ENCODE measurements at regions not wholly inside any gene's neighbourhood (a gene's known extent, or its start where the extent isn't known, plus 50 kb on each side); places are given as distances from the start of the nearest gene placed in this dataset.

DNA sequence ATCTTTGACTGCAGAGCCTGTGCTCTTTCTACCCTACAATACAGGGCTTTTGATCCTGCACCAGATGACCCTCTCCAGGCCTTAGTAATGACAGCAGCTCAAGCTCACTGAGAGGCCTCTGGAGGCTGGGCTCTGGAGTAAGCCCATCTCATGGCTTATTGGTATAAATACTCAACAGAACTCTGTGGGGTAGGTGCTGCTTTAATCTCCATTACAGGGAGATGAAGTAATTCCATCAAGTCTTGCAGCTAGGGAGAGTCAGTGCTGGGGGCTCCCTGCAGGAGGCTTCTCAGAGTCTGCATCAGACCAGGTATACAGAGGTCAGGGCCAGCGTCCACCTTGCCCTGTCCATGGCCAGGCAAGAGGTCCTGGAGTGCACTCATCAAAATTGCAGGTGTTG is 89.2 kb upstream of the SLC6A11 start:
- Histone ChIP-seq H3K79me2 (ENCODE audit: insufficient read depth, low read length) (no peaks in the 10 kb centered on the region), H3K36me3 (ENCODE audit: low read length) (no peaks in the 10 kb centered on the region), H3K27ac (ENCODE audit: low read depth, low read length) (no peak overlapping the region), H3F3A (ENCODE audit: insufficient read depth) (no peaks in the 10 kb centered on the region), H3K4me2 (ENCODE audit: low read depth, low read length, poor library complexity, severe bottlenecking) (no peak overlapping the region), H3K9me2 (replicated peaks; ENCODE audit: insufficient read depth, low read length) (no peaks in the 10 kb centered on the region), H3K9me3 (ENCODE audit: insufficient read depth, low read length) (no peaks in the 10 kb centered on the region), H2AFZ (ENCODE audit: low read depth, low read length, severe bottlenecking) (no peak overlapping the region), H3K9ac (ENCODE audit: low read length) (no peak overlapping the region), H3K4me3 (ENCODE audit: insufficient read depth, low read length, poor library complexity, severe bottlenecking) (no peak overlapping the region), H4K20me1 (ENCODE audit: low read depth, low read length) (no peaks in the 10 kb centered on the region), H3K27me3 (ENCODE audit: low read length) (no peaks in the 10 kb centered on the region)
- TF ChIP-seq EZH2phosphoT487 (conservative IDR thresholded peaks at IDR 0.05; ENCODE audit: low read length) (no peak), CTCF (IDR thresholded peaks at IDR 0.05; ENCODE audit: insufficient read depth, low read length, poor library complexity, severe bottlenecking) (no peak)

- H3K27ac ChIP-seq (ENCODE audit: low read depth, low read length): no peak overlapping the region
- H4K20me1 ChIP-seq (ENCODE audit: low read depth, low read length): no peaks in the 10 kb centered on the region
- no peaks in the 10 kb centered on the region for H3K9me2 ChIP-seq (replicated peaks; ENCODE audit: insufficient read depth, low read length)
- no peak overlapping the region for H2AFZ ChIP-seq (ENCODE audit: low read depth, low read length, severe bottlenecking)
- H3K27me3 ChIP-seq (ENCODE audit: low read length): no peaks in the 10 kb centered on the region
- TF ChIP-seq CTCF (IDR thresholded peaks at IDR 0.05; ENCODE audit: insufficient read depth, low read length, poor library complexity, severe bottlenecking): no peak
- no peak for TF ChIP-seq EZH2phosphoT487 (conservative IDR thresholded peaks at IDR 0.05; ENCODE audit: low read length)
- no peaks in the 10 kb centered on the region for H3K36me3 ChIP-seq (ENCODE audit: low read length)
- no peak overlapping the region for H3K4me3 ChIP-seq (ENCODE audit: insufficient read depth, low read length, poor library complexity, severe bottlenecking)
- H3F3A ChIP-seq (ENCODE audit: insufficient read depth): no peaks in the 10 kb centered on the region
- no peak overlapping the region for H3K9ac ChIP-seq (ENCODE audit: low read length)
- no peak overlapping the region for H3K4me2 ChIP-seq (ENCODE audit: low read depth, low read length, poor library complexity, severe bottlenecking)
- H3K79me2 ChIP-seq (ENCODE audit: insufficient read depth, low read length): no peaks in the 10 kb centered on the region
- peaks cover 8% of the 10 kb centered on the region; the same call in 1 of the 2 replicates for H3K9me3 ChIP-seq (ENCODE audit: insufficient read depth, low read length)
Measured at GRCh38 chr3:10729439-10729838, 86.6 kb upstream of the SLC6A11 start.

GRCh38 chr3:10732292-10732691 is 83.7 kb upstream of the SLC6A11 start:
- no peaks in the 10 kb centered on the region for H3K27me3 ChIP-seq (ENCODE audit: low read length)
- TF ChIP-seq EZH2phosphoT487 (conservative IDR thresholded peaks at IDR 0.05; ENCODE audit: low read length): no peak
- no peak for TF ChIP-seq CTCF (IDR thresholded peaks at IDR 0.05; ENCODE audit: insufficient read depth, low read length, poor library complexity, severe bottlenecking)
- H4K20me1 ChIP-seq (ENCODE audit: low read depth, low read length): no peaks in the 10 kb centered on the region
- H3F3A ChIP-seq (ENCODE audit: insufficient read depth): no peaks in the 10 kb centered on the region
- H3K36me3 ChIP-seq (ENCODE audit: low read length): no peaks in the 10 kb centered on the region
- H2AFZ ChIP-seq (ENCODE audit: low read depth, low read length, severe bottlenecking): no peak overlapping the region
- no peak overlapping the region for H3K9ac ChIP-seq (ENCODE audit: low read length)
- H3K9me3 ChIP-seq (ENCODE audit: insufficient read depth, low read length): peaks cover 8% of the 10 kb centered on the region; the same call in 1 of the 2 replicates
- H3K27ac ChIP-seq (ENCODE audit: low read depth, low read length): no peak overlapping the region
- H3K4me2 ChIP-seq (ENCODE audit: low read depth, low read length, poor library complexity, severe bottlenecking): no peak overlapping the region
- no peak overlapping the region for H3K4me3 ChIP-seq (ENCODE audit: insufficient read depth, low read length, poor library complexity, severe bottlenecking)
- no peaks in the 10 kb centered on the region for H3K79me2 ChIP-seq (ENCODE audit: insufficient read depth, low read length)
- H3K9me2 ChIP-seq (replicated peaks; ENCODE audit: insufficient read depth, low read length): no peaks in the 10 kb centered on the region

Measured in SU-DHL-6 (cell line).